ENCODE measurements at regions not wholly inside any gene's neighbourhood (a gene's known extent, or its start where the extent isn't known, plus 50 kb on each side); places are given as distances from the start of the nearest gene placed in this dataset.

- no peak for TF ChIP-seq CTCF (IDR thresholded peaks at IDR 0.05)
- TF ChIP-seq POLR2A (IDR thresholded peaks at IDR 0.05) = no peak
Observed at GRCh38 chr2:145025382-145025781, 505.5 kb upstream of the ZEB2 start.
